ENCODE measurements at regions not wholly inside any gene's neighbourhood (a gene's known extent, or its start where the extent isn't known, plus 50 kb on each side); places are given as distances from the start of the nearest gene placed in this dataset.

- TF ChIP-seq, protein P1, sequence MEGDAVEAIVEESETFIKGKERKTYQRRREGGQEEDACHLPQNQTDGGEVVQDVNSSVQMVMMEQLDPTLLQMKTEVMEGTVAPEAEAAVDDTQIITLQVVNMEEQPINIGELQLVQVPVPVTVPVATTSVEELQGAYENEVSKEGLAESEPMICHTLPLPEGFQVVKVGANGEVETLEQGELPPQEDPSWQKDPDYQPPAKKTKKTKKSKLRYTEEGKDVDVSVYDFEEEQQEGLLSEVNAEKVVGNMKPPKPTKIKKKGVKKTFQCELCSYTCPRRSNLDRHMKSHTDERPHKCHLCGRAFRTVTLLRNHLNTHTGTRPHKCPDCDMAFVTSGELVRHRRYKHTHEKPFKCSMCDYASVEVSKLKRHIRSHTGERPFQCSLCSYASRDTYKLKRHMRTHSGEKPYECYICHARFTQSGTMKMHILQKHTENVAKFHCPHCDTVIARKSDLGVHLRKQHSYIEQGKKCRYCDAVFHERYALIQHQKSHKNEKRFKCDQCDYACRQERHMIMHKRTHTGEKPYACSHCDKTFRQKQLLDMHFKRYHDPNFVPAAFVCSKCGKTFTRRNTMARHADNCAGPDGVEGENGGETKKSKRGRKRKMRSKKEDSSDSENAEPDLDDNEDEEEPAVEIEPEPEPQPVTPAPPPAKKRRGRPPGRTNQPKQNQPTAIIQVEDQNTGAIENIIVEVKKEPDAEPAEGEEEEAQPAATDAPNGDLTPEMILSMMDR (IDR thresholded peaks at IDR 0.05; ENCODE audit: poor library complexity, severe bottlenecking), result no peak
- TF ChIP-seq SMC3 (conservative IDR thresholded peaks at IDR 0.05; ENCODE audit: poor library complexity), result no peak
- TF ChIP-seq RAD21 (conservative IDR thresholded peaks at IDR 0.05), result no peak
- no peak for TF ChIP-seq POLR2AphosphoS5 (IDR thresholded peaks at IDR 0.05)
- TF ChIP-seq EZH2 (IDR thresholded peaks at IDR 0.05; ENCODE audit: borderline replicate concordance, insufficient read depth, low read length, poor library complexity, severe bottlenecking), result no peak
- TF ChIP-seq MXI1 (conservative IDR thresholded peaks at IDR 0.05; ENCODE audit: poor library complexity, severe bottlenecking), result no peak
Measured at GRCh38 chr21:31500982-31501381, 156.9 kb upstream of the TIAM1 start.

All from neural cell (in vitro differentiated cells).